OCI-LY1 (cell line): ENCODE measurements at regions not wholly inside any gene's neighbourhood (a gene's known extent, or its start where the extent isn't known, plus 50 kb on each side); places are given as distances from the start of the nearest gene placed in this dataset.
"Not testable (repeated sequence)": the region's sequence is repeated elsewhere in the genome, so short reads cannot be mapped to it uniquely, and the experiment has no call there.

Experiments used
- H2AFZ ChIP-seq: fragments of 200-600 bp; sonication (generic), shearing (Covaris generic); 2 replicates; pipeline ENCODE4 v1.6.0; 2014; ENCODE audit warnings: antibody characterized with exemption, mild to moderate bottlenecking, low read length
- H3F3A ChIP-seq: fragments of 200-600 bp; sonication (generic), shearing (Covaris generic); 2 replicates; pipeline ENCODE4 v1.6.0; 2014; ENCODE audit warnings: mild to moderate bottlenecking, antibody characterized with exemption, low read length, moderate library complexity; ENCODE audit not compliant: insufficient read depth
- H3K27ac ChIP-seq: fragments of 200-600 bp; sonication (generic); 2 replicates; pipeline ENCODE4 v1.5.1; 2014; ENCODE audit warnings: low read length, mixed run types, mild to moderate bottlenecking, low read depth; ENCODE audit not compliant: poor library complexity, severe bottlenecking
- H3K27me3 ChIP-seq: fragments of 200-600 bp; sonication (generic); 2 replicates; pipeline ENCODE4 v1.6.0; 2014; ENCODE audit warnings: antibody characterized with exemption, mild to moderate bottlenecking, low read length, moderate library complexity; ENCODE audit not compliant: insufficient read depth
- H3K36me3 ChIP-seq: fragments of 200-600 bp; sonication (generic); 2 replicates; pipeline ENCODE4 v1.6.1; 2014; ENCODE audit warnings: mild to moderate bottlenecking, antibody characterized with exemption, low read length, moderate library complexity, mixed read lengths; ENCODE audit not compliant: insufficient read depth
- H3K4me1 ChIP-seq: fragments of 200-600 bp; sonication (generic); 2 replicates; pipeline ENCODE4 v1.5.1; 2014; ENCODE audit warnings: mild to moderate bottlenecking, low read length, moderate library complexity; ENCODE audit not compliant: insufficient read depth, severe bottlenecking
- H3K4me2 ChIP-seq: fragments of 200-600 bp; sonication (generic), shearing (Covaris generic); 2 replicates; pipeline ENCODE4 v1.6.1; 2014; ENCODE audit warnings: low read length
- H3K4me3 ChIP-seq: fragments of 200-600 bp; sonication (generic); 2 replicates; pipeline ENCODE4 v1.5.1; 2014; ENCODE audit warnings: low read length, low read depth, mild to moderate bottlenecking, mixed read lengths; ENCODE audit not compliant: poor library complexity, severe bottlenecking
- H3K79me2 ChIP-seq: fragments of 200-600 bp; shearing (Covaris generic); 2 replicates; pipeline ENCODE4 v1.6.1; 2016; ENCODE audit warnings: mixed run types, low read length, mixed read lengths; ENCODE audit not compliant: insufficient read depth
- H3K9ac ChIP-seq: fragments of 200-600 bp; sonication (generic), shearing (Covaris generic); 2 replicates; pipeline ENCODE4 v1.6.1; 2014; ENCODE audit warnings: mild to moderate bottlenecking, low read length, mixed read lengths
- H3K9me2 ChIP-seq: fragments of 200-600 bp; sonication (generic), shearing (Covaris generic); 2 replicates; pipeline ENCODE4 v1.6.1; 2014; ENCODE audit warnings: low read depth, mild to moderate bottlenecking, low read length, mixed read lengths
- H3K9me3 ChIP-seq: fragments of 200-600 bp; shearing (Covaris generic); 2 replicates; pipeline ENCODE4 v1.6.1; 2014; ENCODE audit warnings: low read length, mixed read lengths
- H4K20me1 ChIP-seq: fragments of 200-600 bp; sonication (generic), shearing (Covaris generic); 2 replicates; pipeline ENCODE4 v1.6.0; 2016; ENCODE audit warnings: mild to moderate bottlenecking, low read length; ENCODE audit not compliant: insufficient read depth
- EZH2 ChIP-seq: fragments of 200-600 bp; sonication (generic), shearing (Covaris generic); IDR thresholded peaks from 2 replicates; pipeline ENCODE4 v1.8.0; 2017; ENCODE audit warnings: borderline replicate concordance, mixed run types, mild to moderate bottlenecking, antibody characterized with exemption, low read length, moderate library complexity, mixed read lengths
- TF ChIP-seq, protein P1 (sequence below): fragments of 200-600 bp; sonication (generic), shearing (Covaris generic); IDR thresholded peaks from 2 replicates; pipeline ENCODE4 v1.5.1; 2017; ENCODE audit warnings: mild to moderate bottlenecking, antibody characterized with exemption, low read length, moderate library complexity, mixed read lengths

DNA sequence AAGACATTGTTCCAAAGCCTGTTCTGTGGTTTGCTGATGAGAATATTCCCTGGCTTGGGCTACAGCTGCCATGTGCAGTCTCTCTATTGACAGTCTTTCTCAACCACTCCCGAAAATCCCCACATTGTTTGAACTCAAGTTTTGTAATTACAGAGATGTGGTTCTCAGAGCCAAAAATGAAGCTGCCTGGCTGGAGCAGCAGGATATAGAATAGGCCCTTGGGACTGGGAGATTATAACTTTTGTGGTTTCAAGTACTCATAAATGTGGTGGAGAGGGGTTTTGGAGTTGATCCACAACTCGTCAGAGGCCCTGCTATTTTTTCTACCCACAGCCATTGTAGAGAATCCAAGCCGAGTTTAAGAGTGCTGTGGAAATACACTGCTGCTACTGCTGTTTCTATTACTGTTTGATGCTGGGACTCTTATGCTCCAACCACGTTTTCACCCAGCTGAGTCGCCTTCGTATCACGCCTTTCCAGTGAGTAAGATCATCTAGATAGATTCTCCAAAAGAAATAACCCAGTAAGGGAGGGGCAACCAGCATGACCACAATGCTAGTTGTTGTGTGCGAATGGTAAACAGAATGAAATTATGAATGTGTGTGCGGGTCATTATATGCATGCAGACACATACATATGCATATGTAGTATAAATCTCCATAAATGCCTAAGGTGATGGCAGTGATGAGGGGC, 57.1 kb upstream of the ATXN3L start:
- no peaks in the 10 kb centered on the region for H3K9me3 ChIP-seq
- no peak overlapping the region for H3K4me3 ChIP-seq
- no peak for TF ChIP-seq EZH2
- TF ChIP-seq, protein P1, sequence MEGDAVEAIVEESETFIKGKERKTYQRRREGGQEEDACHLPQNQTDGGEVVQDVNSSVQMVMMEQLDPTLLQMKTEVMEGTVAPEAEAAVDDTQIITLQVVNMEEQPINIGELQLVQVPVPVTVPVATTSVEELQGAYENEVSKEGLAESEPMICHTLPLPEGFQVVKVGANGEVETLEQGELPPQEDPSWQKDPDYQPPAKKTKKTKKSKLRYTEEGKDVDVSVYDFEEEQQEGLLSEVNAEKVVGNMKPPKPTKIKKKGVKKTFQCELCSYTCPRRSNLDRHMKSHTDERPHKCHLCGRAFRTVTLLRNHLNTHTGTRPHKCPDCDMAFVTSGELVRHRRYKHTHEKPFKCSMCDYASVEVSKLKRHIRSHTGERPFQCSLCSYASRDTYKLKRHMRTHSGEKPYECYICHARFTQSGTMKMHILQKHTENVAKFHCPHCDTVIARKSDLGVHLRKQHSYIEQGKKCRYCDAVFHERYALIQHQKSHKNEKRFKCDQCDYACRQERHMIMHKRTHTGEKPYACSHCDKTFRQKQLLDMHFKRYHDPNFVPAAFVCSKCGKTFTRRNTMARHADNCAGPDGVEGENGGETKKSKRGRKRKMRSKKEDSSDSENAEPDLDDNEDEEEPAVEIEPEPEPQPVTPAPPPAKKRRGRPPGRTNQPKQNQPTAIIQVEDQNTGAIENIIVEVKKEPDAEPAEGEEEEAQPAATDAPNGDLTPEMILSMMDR = no peak
- H2AFZ ChIP-seq = no peak overlapping the region
- no peak overlapping the region for H3K27ac ChIP-seq
- no peaks in the 10 kb centered on the region for H4K20me1 ChIP-seq
- no peaks in the 10 kb centered on the region for H3K27me3 ChIP-seq
- H3K4me2 ChIP-seq = no peak overlapping the region
- no peaks in the 10 kb centered on the region for H3K36me3 ChIP-seq
- no peaks in the 10 kb centered on the region for H3K9me2 ChIP-seq
- no peaks in the 10 kb centered on the region for H3F3A ChIP-seq
- no peaks in the 10 kb centered on the region for H3K79me2 ChIP-seq
- no peak overlapping the region for H3K9ac ChIP-seq
- peaks cover 19% of the 10 kb centered on the region for H3K4me1 ChIP-seq

GRCh38 chrX:13375596-13375995, 55.7 kb upstream of the ATXN3L start:
- not testable (repeated sequence) for H3K4me2 ChIP-seq, H4K20me1 ChIP-seq, H2AFZ ChIP-seq, H3K36me3 ChIP-seq, H3K9me2 ChIP-seq, H3F3A ChIP-seq, H3K9ac ChIP-seq, H3K4me1 ChIP-seq, H3K9me3 ChIP-seq, H3K27ac ChIP-seq, H3K27me3 ChIP-seq, H3K4me3 ChIP-seq, H3K79me2 ChIP-seq

DNA sequence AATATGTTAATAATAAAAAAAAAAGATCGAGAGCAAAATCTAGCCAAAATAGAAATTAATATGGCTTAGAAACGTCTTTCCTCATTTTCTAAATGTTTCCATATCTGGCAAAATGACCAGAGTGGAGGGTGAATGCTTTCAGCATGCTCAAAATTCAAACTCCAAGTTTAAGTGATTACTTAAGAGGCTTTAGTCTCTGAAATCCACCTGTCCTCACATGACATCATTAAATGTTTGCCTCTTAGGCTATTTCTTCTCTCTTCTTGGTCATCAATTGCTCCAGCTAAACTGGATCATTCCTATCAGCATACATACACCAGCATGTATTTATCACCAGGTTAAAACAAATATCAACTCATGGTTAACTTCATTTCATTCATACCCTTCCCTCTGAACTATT, 54.5 kb upstream of the ATXN3L start:
- no peak overlapping the region for H3K4me2 ChIP-seq
- no peaks in the 10 kb centered on the region for H3K79me2 ChIP-seq
- H3K9me3 ChIP-seq = no peaks in the 10 kb centered on the region
- H3K9me2 ChIP-seq = no peaks in the 10 kb centered on the region
- no peaks in the 10 kb centered on the region for H3K4me1 ChIP-seq
- no peak overlapping the region for H3K4me3 ChIP-seq
- no peak overlapping the region for H3K9ac ChIP-seq
- H2AFZ ChIP-seq = no peak overlapping the region
- H3K27ac ChIP-seq = no peak overlapping the region
- no peaks in the 10 kb centered on the region for H3F3A ChIP-seq
- H3K27me3 ChIP-seq = no peaks in the 10 kb centered on the region
- H3K36me3 ChIP-seq = no peaks in the 10 kb centered on the region
- no peaks in the 10 kb centered on the region for H4K20me1 ChIP-seq
- TF ChIP-seq, protein P1 = no peak
- TF ChIP-seq EZH2 = no peak

GRCh38 chrX:13373431-13374187, 53.8 kb upstream of the ATXN3L start:
- Histone ChIP-seq H3K4me2 (no peak overlapping the region), H3K27ac (no peak overlapping the region), H3K9ac (no peak overlapping the region)

More at GRCh38 chrX:13373431-13374187, 53.8 kb upstream of the ATXN3L start:
- Histone ChIP-seq H3K4me1 (no peaks in the 10 kb centered on the region), H4K20me1 (no peaks in the 10 kb centered on the region), H3K4me3 (no peak overlapping the region), H2AFZ (no peak overlapping the region), H3K36me3 (no peaks in the 10 kb centered on the region), H3K9me3 (no peaks in the 10 kb centered on the region), H3F3A (no peaks in the 10 kb centered on the region), H3K27me3 (no peaks in the 10 kb centered on the region), H3K79me2 (no peaks in the 10 kb centered on the region), H3K9me2 (no peaks in the 10 kb centered on the region)
- TF ChIP-seq EZH2 = no peak
- TF ChIP-seq, protein P1 = no peak
